T1000 (cell line): ENCODE measurements at regions not wholly inside any gene's neighbourhood (a gene's known extent, or its start where the extent isn't known, plus 50 kb on each side); places are given as distances from the start of the nearest gene placed in this dataset.
"Not testable (repeated sequence)": the region's sequence is repeated elsewhere in the genome, so short reads cannot be mapped to it uniquely, and the experiment has no call there.

Experiments
- DNase-seq: peaks from one replicate; lab custom pipeline; 2025; ENCODE audit warnings: mixed read lengths; lab: John Stamatoyannopoulos, UW

- DNase-seq = no peak
These were observed 317.0 kb downstream of the ZIC3 start for GRCh38 chrX:137882960-137883359.

GRCh38 chrX:137884813-137885212 lies 318.9 kb downstream of the ZIC3 start:
- DNase-seq = not testable (repeated sequence)

GRCh38 chrX:137891431-137891830 lies 325.5 kb downstream of the ZIC3 start:
- DNase-seq = no peak

GRCh38 chrX:137896123-137896522 lies 330.2 kb downstream of the ZIC3 start:
- no peak for DNase-seq

- no peak for DNase-seq
These were observed 349.5 kb downstream of the ZIC3 start for GRCh38 chrX:137915466-137915865.

- DNase-seq = no peak
These were observed 350.3 kb downstream of the ZIC3 start for GRCh38 chrX:137916090-137916746.

- no peak for DNase-seq
These were observed 360.2 kb downstream of the ZIC3 start for GRCh38 chrX:137926090-137926489.

GRCh38 chrX:137929951-137930350 lies 364.0 kb downstream of the ZIC3 start:
- no peak for DNase-seq

- DNase-seq = no peak
These were observed 364.6 kb downstream of the ZIC3 start for GRCh38 chrX:137930533-137930932.

GRCh38 chrX:137934214-137934613 lies 368.3 kb downstream of the ZIC3 start:
- DNase-seq = not testable (repeated sequence)

GRCh38 chrX:137934887-137935286 lies 369.0 kb downstream of the ZIC3 start:
- DNase-seq = not testable (repeated sequence)

- DNase-seq = no peak
These were observed 379.5 kb downstream of the ZIC3 start for GRCh38 chrX:137945470-137945869.

GRCh38 chrX:137969191-137969590 lies 403.3 kb downstream of the ZIC3 start:
- no peak for DNase-seq

- no peak for DNase-seq
These were observed 416.7 kb downstream of the ZIC3 start for GRCh38 chrX:137982472-137983172.

GRCh38 chrX:137988470-137988869 lies 422.5 kb downstream of the ZIC3 start:
- DNase-seq = no peak

- DNase-seq = no peak
These were observed 432.7 kb downstream of the ZIC3 start for GRCh38 chrX:137998619-137999018.

GRCh38 chrX:137999071-137999470 lies 433.1 kb downstream of the ZIC3 start:
- DNase-seq = no peak

- no peak for DNase-seq
These were observed 433.6 kb downstream of the ZIC3 start for GRCh38 chrX:137999552-137999951.

- DNase-seq = no peak
These were observed 435.3 kb downstream of the ZIC3 start for GRCh38 chrX:138001226-138001625.

- no peak for DNase-seq
These were observed 440.3 kb downstream of the ZIC3 start for GRCh38 chrX:138006180-138006579.

- no peak for DNase-seq
These were observed 442.4 kb downstream of the ZIC3 start for GRCh38 chrX:138008281-138008680.

GRCh38 chrX:138011468-138011867 lies 445.5 kb downstream of the ZIC3 start:
- no peak for DNase-seq

- no peak for DNase-seq
These were observed 448.6 kb downstream of the ZIC3 start for GRCh38 chrX:138014577-138014976.
